ENCODE measurements at regions not wholly inside any gene's neighbourhood (a gene's known extent, or its start where the extent isn't known, plus 50 kb on each side); places are given as distances from the start of the nearest gene placed in this dataset.

GRCh38 chr5:138702166-138703077, 50.8 kb upstream of the CTNNA1 start:
- peak; percentile 17 for DNase-seq (ENCODE audit: low read depth)
- no peak overlapping the region for H3K4me3 ChIP-seq (ENCODE audit: low read depth, low read length)
- no peak for TF ChIP-seq CTCF (IDR thresholded peaks at IDR 0.05; ENCODE audit: control insufficient read depth, extremely low read depth, insufficient read depth)

- no peak for TF ChIP-seq CTCF (IDR thresholded peaks at IDR 0.05; ENCODE audit: control insufficient read depth, extremely low read depth, insufficient read depth)
- DNase-seq (ENCODE audit: low read depth) = no peak
- no peak overlapping the region for H3K4me3 ChIP-seq (ENCODE audit: low read depth, low read length)
Observed at GRCh38 chr5:138701678-138702077, 51.5 kb upstream of the CTNNA1 start.

- no peak for TF ChIP-seq CTCF (IDR thresholded peaks at IDR 0.05; ENCODE audit: control insufficient read depth, extremely low read depth, insufficient read depth)
Observed at GRCh38 chr5:138700581-138701362, 52.5 kb upstream of the CTNNA1 start.

GRCh38 chr5:138699482-138699881, 53.7 kb upstream of the CTNNA1 start:
- DNase-seq (ENCODE audit: low read depth) = no peak
- no peak for TF ChIP-seq CTCF (IDR thresholded peaks at IDR 0.05; ENCODE audit: control insufficient read depth, extremely low read depth, insufficient read depth)
- H3K4me3 ChIP-seq (ENCODE audit: low read depth, low read length) = no peak overlapping the region

More at GRCh38 chr5:138700581-138701362, 52.5 kb upstream of the CTNNA1 start:
- no peak overlapping the region for H3K4me3 ChIP-seq (ENCODE audit: low read depth, low read length)
- DNase-seq (ENCODE audit: low read depth) = no peak

GRCh38 chr5:138698713-138699112, 54.5 kb upstream of the CTNNA1 start:
- no peak for DNase-seq (ENCODE audit: low read depth)
- TF ChIP-seq CTCF (IDR thresholded peaks at IDR 0.05; ENCODE audit: control insufficient read depth, extremely low read depth, insufficient read depth) = no peak

GRCh38 chr5:138697720-138698360, 55.4 kb upstream of the CTNNA1 start:
- DNase-seq (ENCODE audit: low read depth) = no peak
- no peak for TF ChIP-seq CTCF (IDR thresholded peaks at IDR 0.05; ENCODE audit: control insufficient read depth, extremely low read depth, insufficient read depth)
- H3K4me3 ChIP-seq (ENCODE audit: low read depth, low read length) = no peak overlapping the region

More at GRCh38 chr5:138698713-138699112, 54.5 kb upstream of the CTNNA1 start:
- H3K4me3 ChIP-seq (ENCODE audit: low read depth, low read length) = no peak overlapping the region
